K562 (cell line): ENCODE measurements at regions not wholly inside any gene's neighbourhood (a gene's known extent, or its start where the extent isn't known, plus 50 kb on each side); places are given as distances from the start of the nearest gene placed in this dataset.

Experiments
- ATAC-seq: fragments of 200-7000 bp; cut with Tn5 transposase; 3 replicates; pipeline ENCODE4 v1.9.1; 2020; ENCODE audit warnings: moderate library complexity
- BruUV-seq: library from RNA; stranded (reverse); fragments of 400-500 nt; replicated peaks from 2 replicates; lab custom pipeline; 2021; lab: Mats Ljungman, UMichigan
- CTCF ChIA-PET: fragments of 300-600 bp; formaldehyde crosslinking; extraction: SDS; loops from one replicate; lab custom pipeline; 2021; ENCODE audit warnings: low intra/inter-chr PET ratio; lab: Yijun Ruan, JAX
- POLR2A ChIA-PET: fragments of 300-600, 350-650 bp; sonication (Branson Sonifier 250); formaldehyde crosslinking; extraction: SDS; loops from one replicate; lab custom pipeline; 2021; ENCODE audit warnings: antibody characterized with exemption, inconsistent platforms; lab: Yijun Ruan, JAX
- DNase-seq, 4 experiments: peaks; one replicate each; pipeline versions ENCODE4 v3.0.0 to v3.0.0-alpha.2; 2011 to 2018; ENCODE audit warnings: low spot score in 3 of 4, mixed read lengths in 3 of 4; ENCODE audit errors: extremely low read depth in 1 of 4
- FAIRE-seq: peaks from 2 replicates; lab custom pipeline; 2011; peaks lifted over from hg19 to GRCh38; lab: Jason Lieb, UNC
- H2AFZ ChIP-seq: 2 replicates; pipeline ENCODE4 v1.6.0; 2011; ENCODE audit warnings: low read depth, low read length, control low read depth, inconsistent platforms
- H3K27ac ChIP-seq: fragments of 200-600 bp; 3 replicates; pipeline ENCODE4 v1.8.0; 2011; ENCODE audit warnings: low read depth, mild to moderate bottlenecking, control low read depth, inconsistent platforms, low read length, moderate library complexity, mixed read lengths; ENCODE audit errors: extremely low read depth
- H3K27me3 ChIP-seq, 2 experiments: fragments of 300-600 bp in 1 of 2; 2 replicates in 1 of 2; 3 replicates in 1 of 2; pipeline versions ENCODE4 v1.6.0 to v1.8.0; 2011; ENCODE audit warnings: inconsistent platforms in 2 of 2, low read length in 2 of 2, mild to moderate bottlenecking in 1 of 2, mixed read lengths in 1 of 2, moderate library complexity in 1 of 2; ENCODE audit not compliant: control insufficient read depth in 2 of 2, insufficient read depth in 2 of 2
- H3K36me3 ChIP-seq: fragments of 300-600 bp; 3 replicates; pipeline ENCODE4 v1.8.0; 2011; ENCODE audit warnings: mild to moderate bottlenecking, low read length, inconsistent platforms; ENCODE audit not compliant: control insufficient read depth, insufficient read depth
- H3K4me1 ChIP-seq, 2 experiments: fragments of 200-600 bp in 1 of 2; replicated peaks in 1 of 2; 2 replicates in 1 of 2; 3 replicates in 1 of 2; pipeline versions ENCODE4 v1.5.1 to v1.8.0; 2011; ENCODE audit warnings: inconsistent platforms in 2 of 2, low read length in 2 of 2, mild to moderate bottlenecking in 1 of 2, mixed read lengths in 1 of 2, moderate library complexity in 1 of 2; ENCODE audit not compliant: control insufficient read depth in 2 of 2, insufficient read depth in 2 of 2
- H3K4me2 ChIP-seq: 2 replicates; pipeline ENCODE4 v1.6.1; 2011; ENCODE audit warnings: low read length, control low read depth, inconsistent platforms, mixed read lengths; ENCODE audit not compliant: insufficient read depth
- H3K4me3 ChIP-seq: fragments of 200-600 bp; sonication (generic), shearing (Covaris generic); 2 replicates; pipeline ENCODE4 v1.5.1; 2016; ENCODE audit warnings: control low read depth, inconsistent platforms
- H3K79me2 ChIP-seq: fragments of 200-600 bp; 3 replicates; pipeline ENCODE4 v1.8.0; 2011; ENCODE audit warnings: low read length, inconsistent platforms; ENCODE audit not compliant: control insufficient read depth, insufficient read depth
- H3K9ac ChIP-seq, 2 experiments: 2 replicates each; pipeline versions ENCODE4 v1.6.0 to v1.6.1; 2011; ENCODE audit warnings: low read depth in 2 of 2, low read length in 2 of 2, control low read depth in 1 of 2, inconsistent platforms in 1 of 2, mild to moderate bottlenecking in 1 of 2, mixed read lengths in 1 of 2; ENCODE audit not compliant: insufficient read depth in 1 of 2
- H3K9me1 ChIP-seq: one replicate; pipeline ENCODE4 v1.6.0; 2011; ENCODE audit warnings: inconsistent platforms, mild to moderate bottlenecking, low read length, moderate library complexity; ENCODE audit not compliant: control insufficient read depth, insufficient read depth
- H3K9me3 ChIP-seq: replicated peaks from 2 replicates; pipeline ENCODE4 v1.5.1; 2011; ENCODE audit warnings: low read depth, low read length, inconsistent platforms; ENCODE audit not compliant: control insufficient read depth, insufficient read depth
- H4K20me1 ChIP-seq: replicated peaks from 2 replicates; pipeline ENCODE4 v1.6.1; 2011; ENCODE audit warnings: low read length, inconsistent platforms, mixed read lengths; ENCODE audit not compliant: control insufficient read depth, insufficient read depth
- MXD1 ChIP-seq: fragments of 250-450 bp; sonication (Bioruptor Pico); IDR thresholded peaks from 2 replicates; pipeline ENCODE4 v1.8.0; 2021; ENCODE audit warnings: borderline replicate concordance, mild to moderate bottlenecking, moderate library complexity; ENCODE audit not compliant: poor library complexity, severe bottlenecking
- PCBP1 ChIP-seq: fragments of 200-400 bp; formaldehyde crosslinking; IDR thresholded peaks from 2 replicates; pipeline ENCODE4 v1.6.1; 2018; ENCODE audit warnings: mild to moderate bottlenecking, low read depth, low read length; ENCODE audit not compliant: poor library complexity, severe bottlenecking
- WGBS: fragments of 100-300 bp; shearing (Covaris generic); methylation state at CpG from one replicate; pipeline ENCODE4 v1.1.6; 2016; ENCODE audit warnings: low coverage, mixed read lengths; ENCODE audit not compliant: insufficient coverage; ENCODE audit errors: missing lambda C conversion rate; 5-methylcytosine and 5-hydroxymethylcytosine counted together
- in situ Hi-C: fragments of 300-500 bp; cut with MboI; formaldehyde crosslinking; loops from 4 replicates; pipeline ENCODE4 v1.15.0; 2018; ENCODE audit warnings: inconsistent platforms, mixed read lengths
- intact Hi-C: fragments of 100-400 bp; cut with micrococcal nuclease; formaldehyde crosslinking; loops from 2 replicates; pipeline ENCODE4 v1.14.2; 2022

GRCh38 chr12:116459011-116459875 lies 99.9 kb upstream of the MAP1LC3B2 start:
- in situ Hi-C loops = no loop called here
- POLR2A ChIA-PET = no interaction called here

More at GRCh38 chr12:116459011-116459875, 99.9 kb upstream of the MAP1LC3B2 start:
- no peak for TF ChIP-seq MXD1 (CRISPR knock-in tag)
- no peak for TF ChIP-seq PCBP1
- peak overlapping the region; percentile 56; the same call in 1 of the 2 replicates for H2AFZ ChIP-seq
- H3K79me2 ChIP-seq = no peaks in the 10 kb centered on the region
- no peak for DNase-seq
- no peaks in the 10 kb centered on the region for H3K9me3 ChIP-seq
- H3K27ac ChIP-seq = no peak overlapping the region
- BruUV-seq = no TSS peak
- H4K20me1 ChIP-seq = no peaks in the 10 kb centered on the region
- CTCF ChIA-PET = no interaction called here
- no peak overlapping the region for H3K4me3 ChIP-seq
- no peaks in the 10 kb centered on the region for H3K36me3 ChIP-seq
- FAIRE-seq = no peak
- H3K9ac ChIP-seq = no peak overlapping the region
- H3K4me1 ChIP-seq = peaks cover 9 to 10% of the 10 kb centered on the region in 2 experiments; a peak in 3 of 5 replicates
- H3K9me1 ChIP-seq = no peaks in the 10 kb centered on the region
- ATAC-seq = no peak
- H3K27me3 ChIP-seq = no peaks in the 10 kb centered on the region
- intact Hi-C loops = no loop called here
- 72% methylated on average over 18 of the region's 21 CpGs for WGBS
- H3K4me2 ChIP-seq = no peak overlapping the region
